Heart right ventricle (tissue), 16 donors: ENCODE measurements at regions not wholly inside any gene's neighbourhood (a gene's known extent, or its start where the extent isn't known, plus 50 kb on each side); places are given as distances from the start of the nearest gene placed in this dataset.

Experiments used
- ATAC-seq, 8 donors: fragments of 200-7000 bp; cut with Tn5 transposase; one replicate each; pipeline ENCODE4 v1.9.1; 2020; ENCODE audit warnings: mild to moderate bottlenecking in 8 of 8, moderate library complexity in 8 of 8, moderate number of reproducible peaks in 1 of 8
- DNase-seq, 2 donors: peaks; one replicate each; pipeline ENCODE4 v3.0.0-alpha.2; 2020
- H3K27ac ChIP-seq, 10 donors: fragments of 200-600 bp; sonication (generic) in 2 of 10; one replicate each; pipeline versions ENCODE4 v1.5.0 to v1.8.0; 2020 to 2022; ENCODE audit warnings: mild to moderate bottlenecking in 3 of 10
- H3K27me3 ChIP-seq, 7 donors: fragments of 200-600 bp; one replicate each; pipeline ENCODE4 v1.8.0; 2021 to 2022; ENCODE audit warnings: mild to moderate bottlenecking in 2 of 7
- H3K36me3 ChIP-seq, 9 donors: fragments of 200-600 bp; sonication (generic) in 1 of 9; one replicate each; pipeline versions ENCODE4 v1.5.0 to v1.8.0; 2020 to 2022; ENCODE audit warnings: mild to moderate bottlenecking in 2 of 9
- H3K4me1 ChIP-seq, 9 donors: fragments of 200-600 bp; sonication (generic) in 1 of 9; one replicate each; pipeline versions ENCODE4 v1.5.0 to v1.8.0; 2020 to 2022; ENCODE audit warnings: mild to moderate bottlenecking in 4 of 9
- H3K4me3 ChIP-seq, 10 donors: fragments of 200-600 bp; sonication (generic) in 2 of 10; one replicate each; pipeline versions ENCODE4 v1.5.0 to v1.8.0; 2020 to 2022; ENCODE audit warnings: mild to moderate bottlenecking in 7 of 10, moderate library complexity in 2 of 10
- H3K9me3 ChIP-seq, 11 donors: fragments of 200-600 bp in 10 of 11; sonication (generic) in 2 of 11; one replicate each; pipeline versions ENCODE4 v1.5.0 to v1.8.0; 2013 to 2022; ENCODE audit warnings: mild to moderate bottlenecking in 2 of 11, control low read depth in 1 of 11, moderate library complexity in 1 of 11
- CTCF ChIP-seq, 9 donors: fragments of 200-600 bp; sonication (generic) in 2 of 9; IDR thresholded peaks; one replicate each; pipeline versions ENCODE4 v1.5.0 to v1.8.0; 2021 to 2022; ENCODE audit warnings: antibody characterized with exemption in 9 of 9, mild to moderate bottlenecking in 5 of 9, moderate library complexity in 1 of 9
- WGBS, 2 donors: extraction: QIAGEN DNeasy Blood & Tissue Kit; methylation state at CpG; one replicate each; pipeline ENCODE4 v1.1.7; 2013; ENCODE audit warnings: inconsistent platforms in 1 of 2; 5-methylcytosine and 5-hydroxymethylcytosine counted together
- intact Hi-C, 10 donors: fragments of 100-400 bp; cut with DNase I; formaldehyde crosslinking; loops; one replicate each; pipeline versions ENCODE4 v1.11.1 to v1.14.2; 2022
- donor health status: Arrhythmogenic right ventricular cardiomyopathy.
- donor health status: ischemic (EF 13 %, LVEDD 7.1; RV severe dilation, severe dysfunction).
- donor health status: healthy with polysubstance abuse.
- donor health status: DM: no; HTN: yes; CAD: no.
- donor health status: DM: no; HTN: no; CAD: no.
- donor health status: ischemic (EF 25% LVEDD 6.9; RV normal size, moderate dysfunction).
- donor health status: ischemic (EF 25% LVEDD 5.7; RV mildly dilated, moderate dysfunction).
- donor health status: healthy.
- donor health status: DM: yes; HTN: yes; CAD: no.
- donor health status: Ischemic cardiomyopathy.
- donor health status: ischemic (EF 35%, LVEDD 5.7; RV mildly dilated, moderate dysfunction).
- donor health status: nonischemic (EF 11% LVEDD 7.7; RV severe dilation, severe dysfunction).
- donor health status: DM: yes; HTN: yes; CAD: no.
- donor health status: PGD.
- donor health status: ischemic (EF 29% LVEDD 5.4; RV normal size, mild dysfunction).
- donor health status: nonischemic (EF 23%, LVEDD 6.1; RV moderate dilation, normal function).

GRCh38 chr1:11377954-11378353 is 101.0 kb upstream of the DISP3 start:
- WGBS, 2 donors: 88% methylated on average over 4 of the region's 4 CpGs
- H3K27me3 ChIP-seq: peaks cover 0 to 44% (median 13%) of the 10 kb centered on the region in 7 donors

GRCh38 chr1:11379851-11380250 is 99.1 kb upstream of the DISP3 start:
- 30 to 36% methylated on average over 8 of the region's 8 CpGs for WGBS, 2 donors

More at GRCh38 chr1:11377954-11378353, 101.0 kb upstream of the DISP3 start:
- TF ChIP-seq CTCF (IDR thresholded peaks at IDR 0.05): no peak
- intact Hi-C loops: no loop called here
- Histone ChIP-seq H3K36me3 (no peaks in the 10 kb centered on the region), H3K9me3 (no peaks in the 10 kb centered on the region), H3K4me1 (no peaks in the 10 kb centered on the region), H3K27ac (no peak overlapping the region), H3K4me3 (no peak overlapping the region)
- DNase-seq (no peak), ATAC-seq (no peak)

GRCh38 chr1:11380500-11380899 is 98.5 kb upstream of the DISP3 start:
- H3K27me3 ChIP-seq: peaks cover 0 to 60% (median 28%) of the 10 kb centered on the region in 7 donors
- H3K36me3 ChIP-seq: no peaks in the 10 kb centered on the region
- no peak for TF ChIP-seq CTCF (IDR thresholded peaks at IDR 0.05)
- no peak overlapping the region for H3K4me3 ChIP-seq
- ATAC-seq (no peak), DNase-seq (no peak)
- no peaks in the 10 kb centered on the region for H3K4me1 ChIP-seq
- H3K9me3 ChIP-seq: no peaks in the 10 kb centered on the region
- no peak overlapping the region for H3K27ac ChIP-seq
- intact Hi-C loops: no loop called here
- 62 to 63% methylated on average over 5 of the region's 5 CpGs for WGBS, 2 donors

More at GRCh38 chr1:11379851-11380250, 99.1 kb upstream of the DISP3 start:
- no peak for DNase-seq
- no peaks in the 10 kb centered on the region for H3K36me3 ChIP-seq
- TF ChIP-seq CTCF (IDR thresholded peaks at IDR 0.05): no peak
- H3K9me3 ChIP-seq: no peaks in the 10 kb centered on the region
- H3K27me3 ChIP-seq: peaks cover 0 to 56% (median 23%) of the 10 kb centered on the region in 7 donors
- ATAC-seq: no peak
- H3K4me3 ChIP-seq: no peak overlapping the region
- H3K4me1 ChIP-seq: no peaks in the 10 kb centered on the region
- H3K27ac ChIP-seq: no peak overlapping the region
- intact Hi-C loops: no loop called here

GRCh38 chr1:11383553-11384169 is 95.3 kb upstream of the DISP3 start:
- H3K4me3 ChIP-seq: no peak overlapping the region
- ATAC-seq (no peak), DNase-seq (no peak)
- intact Hi-C loops: no loop called here
- no peak for TF ChIP-seq CTCF (IDR thresholded peaks at IDR 0.05)
- peaks cover 0 to 77% (median 54%) of the 10 kb centered on the region in 7 donors for H3K27me3 ChIP-seq
- no peaks in the 10 kb centered on the region for H3K36me3 ChIP-seq
- H3K27ac ChIP-seq: no peak overlapping the region
- H3K4me1 ChIP-seq: no peaks in the 10 kb centered on the region
- WGBS, 2 donors: 55 to 56% methylated on average over 10 of the region's 10 CpGs
- no peaks in the 10 kb centered on the region for H3K9me3 ChIP-seq
